HCEC 1CT (cell line): ENCODE measurements at regions not wholly inside any gene's neighbourhood (a gene's known extent, or its start where the extent isn't known, plus 50 kb on each side); places are given as distances from the start of the nearest gene placed in this dataset.

ENCODE experiments used
- DNase-seq: peaks from one replicate; pipeline ENCODE4 v3.0.0-alpha.2; 2017

DNA sequence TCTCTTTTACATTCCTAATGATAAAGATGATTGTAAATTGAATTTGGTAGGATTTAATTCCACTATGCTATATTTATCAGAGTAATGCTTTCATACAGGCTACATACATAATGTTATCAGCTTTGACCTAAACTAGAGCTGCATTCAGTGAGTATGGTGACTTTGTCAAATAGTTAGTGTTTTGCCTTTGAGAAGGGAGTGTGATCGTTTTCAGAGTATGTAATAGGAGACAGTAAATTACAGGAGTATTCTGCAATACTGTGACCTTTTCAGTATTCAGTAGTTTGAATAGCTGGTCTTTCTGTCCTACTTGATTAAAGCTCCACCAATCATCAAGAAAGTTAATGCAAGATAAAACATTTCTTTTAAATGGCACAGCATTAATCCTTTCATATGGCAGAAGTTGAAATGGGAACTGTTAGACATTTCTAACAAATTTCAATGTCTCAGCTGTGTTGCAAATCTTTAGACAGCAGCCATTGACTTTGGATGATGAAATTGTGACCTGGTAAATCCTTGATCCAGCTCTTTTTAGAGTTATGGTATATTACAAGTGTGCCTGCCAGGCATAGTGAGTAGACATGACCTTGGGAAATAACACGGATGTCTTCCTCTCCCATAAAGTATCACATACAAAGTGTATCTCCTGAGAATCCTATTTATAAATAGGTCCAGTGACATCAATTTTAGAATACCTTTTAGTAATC lies 455.3 kb downstream of the KCTD8 start:
- no peak for DNase-seq

DNA sequence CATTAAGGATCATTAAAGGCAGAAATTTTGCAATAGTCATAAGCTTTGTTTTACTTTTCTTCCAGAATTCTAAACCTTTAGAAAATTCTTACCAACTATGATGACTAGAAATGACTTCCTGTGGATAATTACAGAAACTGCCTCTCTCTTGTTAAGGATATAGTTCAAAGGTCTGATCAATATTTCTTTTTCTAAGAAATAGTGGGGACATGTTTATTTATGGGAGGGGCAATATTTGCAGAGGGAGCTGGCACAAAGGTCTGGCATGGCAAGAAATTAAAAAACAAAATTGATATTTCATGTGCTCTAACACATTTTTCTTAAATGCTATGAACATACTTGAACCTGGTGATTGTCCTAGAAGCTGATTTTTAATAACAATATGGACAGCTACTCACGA lies 448.9 kb downstream of the KCTD8 start:
- no peak for DNase-seq

- no peak for DNase-seq
Observed at GRCh38 chr4:44002368-44002767, 446.2 kb downstream of the KCTD8 start.

DNA sequence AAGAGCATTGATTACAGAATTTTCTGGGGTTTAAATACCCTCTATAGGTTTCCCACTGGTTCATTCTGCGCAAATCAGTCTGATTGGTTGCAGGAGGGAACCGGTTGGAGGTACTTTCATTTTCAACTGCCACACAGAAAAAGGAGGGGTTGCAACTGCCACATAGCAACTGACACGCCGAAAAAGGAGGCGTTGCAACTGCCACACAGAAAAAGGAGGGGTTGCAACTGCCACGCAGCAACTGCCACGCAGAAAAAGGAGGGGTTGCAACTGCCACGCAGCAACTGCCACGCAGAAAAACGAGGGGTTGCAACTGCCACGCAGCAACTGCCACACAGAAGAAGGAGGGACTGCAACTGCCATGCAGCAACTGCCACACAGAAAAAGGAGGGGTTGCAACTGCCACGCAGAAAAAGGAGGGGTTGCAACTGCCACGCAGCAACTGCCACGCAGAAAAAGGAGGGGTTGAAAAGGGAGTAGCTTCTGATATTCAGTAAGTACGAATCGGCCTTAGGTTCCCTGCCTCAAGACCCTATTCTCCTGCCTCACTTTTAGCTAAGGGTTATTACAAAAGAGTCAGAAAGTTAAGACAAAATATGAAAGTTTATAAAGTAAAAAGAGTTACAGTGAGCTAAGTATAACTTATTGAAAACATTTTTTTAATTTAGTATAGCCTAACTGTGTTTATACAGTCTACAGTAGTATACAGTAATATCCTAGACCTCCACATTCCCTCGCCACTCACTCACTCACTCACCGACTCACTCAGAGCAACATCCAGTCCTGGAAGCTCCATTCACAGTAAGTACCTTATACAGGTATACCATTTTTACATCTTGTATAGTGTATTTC lies 431.8 kb downstream of the KCTD8 start:
- DNase-seq = no peak

- DNase-seq = no peak
Observed at GRCh38 chr4:44017422-44017739, 431.2 kb downstream of the KCTD8 start.

DNA sequence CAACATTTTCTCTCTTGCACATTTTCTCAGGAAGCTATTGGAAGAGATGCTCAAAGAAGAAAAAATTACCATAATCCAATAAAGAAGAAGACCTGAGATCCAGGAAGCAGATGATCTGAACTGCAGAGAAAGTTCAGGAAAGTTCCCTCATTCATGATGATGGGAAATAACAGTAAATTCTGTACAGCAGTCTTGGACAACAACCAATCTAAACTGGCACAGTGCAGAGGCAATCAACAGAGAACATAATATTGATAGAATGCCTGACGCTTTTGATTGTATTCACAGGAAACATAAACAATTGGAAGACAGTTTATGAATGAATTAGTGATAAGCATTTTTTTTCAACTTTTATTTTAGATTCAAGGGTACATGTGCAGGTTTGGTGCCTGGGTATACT lies 428.9 kb downstream of the KCTD8 start:
- DNase-seq = no peak

DNA sequence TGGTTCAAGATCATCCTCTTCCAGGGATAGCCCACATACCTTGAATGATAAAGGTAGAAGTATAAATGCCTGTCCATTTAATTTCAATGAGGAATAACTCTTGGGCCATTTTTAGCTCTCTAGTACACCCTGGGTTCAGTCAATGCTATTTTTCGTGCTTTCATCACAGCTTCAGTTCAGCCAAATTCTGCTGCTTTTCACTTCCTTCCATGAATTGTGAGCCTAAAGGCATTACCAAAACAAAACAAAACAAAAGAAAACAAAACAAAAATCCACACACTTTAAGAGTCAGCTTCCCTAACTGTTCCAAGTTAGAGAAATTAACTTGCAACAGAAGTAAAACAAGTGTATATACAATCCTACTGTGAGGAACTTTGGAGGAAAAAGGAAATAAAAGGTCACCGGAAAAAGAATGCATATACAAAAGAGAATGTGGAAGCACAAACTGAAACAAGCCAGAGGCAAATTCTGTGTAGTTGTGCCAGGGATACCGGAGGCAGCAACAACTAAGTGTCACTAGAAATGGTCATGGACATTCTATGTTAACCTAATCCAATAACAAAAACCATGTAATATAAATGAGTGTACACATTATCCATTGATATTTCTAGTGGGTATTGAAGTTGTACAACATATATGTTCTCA lies 423.1 kb downstream of the KCTD8 start:
- no peak for DNase-seq

GRCh38 chr4:44038811-44039210 lies 409.8 kb downstream of the KCTD8 start:
- DNase-seq = no peak

DNA sequence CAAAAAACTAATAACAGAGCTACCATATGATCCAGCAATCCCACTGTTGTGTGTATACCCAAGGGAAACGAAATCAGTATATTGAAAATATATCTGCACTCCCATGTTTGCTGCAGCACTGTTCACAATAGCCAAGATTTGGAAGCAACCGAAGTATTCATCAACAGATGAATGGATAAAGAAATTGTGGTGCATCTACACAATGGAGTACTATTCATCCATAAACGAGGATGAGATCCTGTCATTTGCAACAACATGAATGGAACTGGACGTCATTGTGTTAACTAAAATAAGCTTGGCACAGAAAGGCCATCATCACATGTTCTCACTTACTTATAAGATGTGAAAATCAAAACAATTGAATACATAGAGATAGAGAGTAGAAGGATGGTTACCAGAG lies 402.1 kb downstream of the KCTD8 start:
- DNase-seq = no peak

DNA sequence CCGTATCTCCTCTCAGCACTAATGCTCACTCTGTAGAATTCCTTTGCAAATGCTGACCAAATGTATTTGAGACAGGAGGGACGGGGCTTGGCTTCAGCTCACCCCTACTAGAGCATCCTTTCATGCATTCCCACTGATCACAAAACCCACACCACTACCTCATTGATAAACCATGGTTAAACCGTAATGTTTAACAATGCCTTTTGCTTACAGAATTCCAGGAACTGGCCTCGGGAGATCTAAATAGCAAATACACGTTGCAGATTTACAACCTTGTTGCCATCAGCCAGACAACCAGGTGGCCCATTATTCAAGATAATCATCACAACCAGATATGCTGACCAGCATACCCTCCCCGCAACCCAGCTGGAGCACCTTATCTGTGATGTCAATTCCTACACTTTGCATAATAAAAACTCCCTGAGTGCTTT lies 391.9 kb downstream of the KCTD8 start:
- no peak for DNase-seq

DNA sequence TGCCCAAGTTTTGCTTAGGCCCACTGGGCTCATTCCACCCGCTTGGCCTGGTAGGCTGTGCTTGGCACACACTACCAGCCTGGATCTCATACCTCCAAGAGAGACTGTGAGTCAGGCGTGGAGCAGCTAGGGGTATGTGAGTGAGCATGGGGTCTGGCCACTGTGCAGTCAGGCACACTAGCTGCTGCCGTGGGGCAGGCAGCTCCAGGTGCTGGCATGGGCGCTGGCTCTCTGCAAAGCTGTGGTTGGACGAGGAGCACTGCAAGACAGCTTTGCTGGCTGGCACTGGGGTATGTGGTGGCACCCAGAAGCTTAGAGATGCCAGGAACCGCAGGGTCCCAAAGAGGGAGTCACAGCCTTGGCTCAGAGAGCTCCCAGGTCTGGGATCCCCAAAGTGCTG lies 377.8 kb downstream of the KCTD8 start:
- DNase-seq = no peak

GRCh38 chr4:44071959-44072955 lies 376.4 kb downstream of the KCTD8 start:
- no peak for DNase-seq

- no peak for DNase-seq
Observed at GRCh38 chr4:44086753-44087152, 361.9 kb downstream of the KCTD8 start.

DNA sequence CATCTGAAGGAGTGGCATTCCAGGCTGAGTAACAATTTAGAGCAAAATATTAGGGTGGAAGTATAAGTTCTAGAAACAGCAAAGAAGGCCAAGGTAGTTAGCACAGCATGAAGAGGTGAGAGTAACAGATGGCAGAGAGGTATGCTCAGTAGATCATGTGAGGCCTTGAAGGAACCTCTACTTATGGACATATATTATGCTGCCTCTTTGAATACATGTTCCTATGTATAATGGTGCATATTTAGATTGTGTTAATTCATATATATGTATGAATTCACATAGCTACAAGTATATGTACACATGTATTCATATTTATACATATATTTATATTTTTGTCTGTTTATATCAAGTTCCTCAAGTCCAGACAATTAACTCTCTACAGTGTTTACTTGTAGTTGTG lies 355.2 kb downstream of the KCTD8 start:
- no peak for DNase-seq

GRCh38 chr4:44098973-44099372 lies 349.6 kb downstream of the KCTD8 start:
- no peak for DNase-seq

DNA sequence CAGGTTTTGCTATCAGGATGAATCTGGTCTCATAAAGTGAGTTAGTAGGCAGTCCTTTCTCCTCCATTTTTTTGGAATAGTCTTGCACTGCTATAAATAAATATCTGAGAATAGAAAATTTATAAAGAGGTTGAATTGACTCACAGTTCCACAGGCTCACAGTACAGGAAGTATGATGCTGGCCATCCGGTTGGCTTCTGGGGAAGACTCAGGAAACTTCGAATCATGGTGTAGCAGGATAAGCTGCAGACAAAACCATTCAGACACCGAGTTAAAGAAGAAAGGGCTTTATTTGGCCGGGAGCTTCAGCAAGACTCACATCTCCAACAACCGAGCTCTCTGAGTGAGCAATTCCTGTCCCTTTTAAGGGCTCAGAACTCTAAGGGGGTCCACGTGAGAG lies 348.2 kb downstream of the KCTD8 start:
- no peak for DNase-seq

- DNase-seq = no peak
Observed at GRCh38 chr4:44118971-44119680, 329.5 kb downstream of the KCTD8 start.

DNA sequence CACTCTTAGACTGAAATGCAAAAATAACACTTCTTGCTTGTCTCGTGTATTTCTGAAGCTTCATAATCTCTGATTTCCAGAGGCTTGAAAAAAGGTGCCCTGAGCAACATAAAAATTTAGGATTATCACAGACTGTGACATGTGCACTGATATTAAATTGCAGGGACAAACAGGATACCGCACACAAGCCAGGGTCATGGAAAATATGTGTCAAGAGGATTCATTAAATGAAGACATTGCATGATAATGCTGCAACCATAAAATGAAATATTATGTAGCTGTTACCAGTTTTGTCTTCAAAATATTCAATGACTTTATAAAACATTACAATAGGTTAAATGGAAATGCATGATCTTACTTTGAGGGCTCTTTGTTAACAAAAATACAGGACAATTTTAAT lies 328.0 kb downstream of the KCTD8 start:
- DNase-seq = no peak

DNA sequence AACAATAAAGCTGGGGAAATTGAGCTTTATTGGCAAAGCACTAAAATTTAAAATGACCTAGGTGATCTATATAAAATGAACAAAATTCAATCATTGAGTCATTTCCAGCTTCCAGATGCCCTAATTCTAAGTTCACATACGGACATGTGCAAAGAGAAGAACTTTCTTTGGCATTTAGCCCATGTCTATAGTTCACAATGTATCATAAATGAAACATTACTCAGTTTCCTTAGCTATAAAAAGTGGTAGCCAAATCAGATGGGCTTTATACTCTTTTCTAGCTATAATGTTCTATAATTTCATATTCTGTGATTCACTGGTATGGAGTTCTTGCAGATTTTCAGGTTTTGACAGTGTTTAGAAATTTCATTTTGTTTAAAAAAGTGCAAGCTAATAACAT lies 327.4 kb downstream of the KCTD8 start:
- no peak for DNase-seq
